GM12874 (cell line): ENCODE measurements at regions not wholly inside any gene's neighbourhood (a gene's known extent, or its start where the extent isn't known, plus 50 kb on each side); places are given as distances from the start of the nearest gene placed in this dataset.

Source experiments
- TF ChIP-seq, protein P1 (sequence below): IDR thresholded peaks from 2 replicates; pipeline ENCODE4 v1.5.1; 2011; ENCODE audit warnings: low read depth, mild to moderate bottlenecking, control low read depth, low read length, moderate library complexity; ENCODE audit not compliant: insufficient read depth

DNA sequence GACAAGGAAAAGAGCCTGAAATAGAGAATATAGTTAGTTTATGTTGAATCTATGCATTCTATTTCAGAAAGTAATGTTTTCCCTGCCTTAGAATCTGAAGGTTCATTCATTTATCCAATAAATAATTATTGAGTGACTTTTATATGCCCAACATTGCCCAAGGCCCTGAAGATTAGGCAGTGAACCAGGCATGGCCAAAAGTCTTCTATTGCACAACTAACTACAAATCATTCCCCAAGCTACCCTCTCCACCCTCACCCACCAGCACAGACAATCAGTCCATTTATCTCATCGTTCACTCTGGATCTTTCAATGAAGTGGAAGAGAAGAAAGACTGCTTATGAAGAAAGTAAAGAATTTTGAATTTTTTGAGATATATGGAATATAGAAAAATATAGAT lies 268.4 kb downstream of the PLK2 start:
- TF ChIP-seq, protein P1, sequence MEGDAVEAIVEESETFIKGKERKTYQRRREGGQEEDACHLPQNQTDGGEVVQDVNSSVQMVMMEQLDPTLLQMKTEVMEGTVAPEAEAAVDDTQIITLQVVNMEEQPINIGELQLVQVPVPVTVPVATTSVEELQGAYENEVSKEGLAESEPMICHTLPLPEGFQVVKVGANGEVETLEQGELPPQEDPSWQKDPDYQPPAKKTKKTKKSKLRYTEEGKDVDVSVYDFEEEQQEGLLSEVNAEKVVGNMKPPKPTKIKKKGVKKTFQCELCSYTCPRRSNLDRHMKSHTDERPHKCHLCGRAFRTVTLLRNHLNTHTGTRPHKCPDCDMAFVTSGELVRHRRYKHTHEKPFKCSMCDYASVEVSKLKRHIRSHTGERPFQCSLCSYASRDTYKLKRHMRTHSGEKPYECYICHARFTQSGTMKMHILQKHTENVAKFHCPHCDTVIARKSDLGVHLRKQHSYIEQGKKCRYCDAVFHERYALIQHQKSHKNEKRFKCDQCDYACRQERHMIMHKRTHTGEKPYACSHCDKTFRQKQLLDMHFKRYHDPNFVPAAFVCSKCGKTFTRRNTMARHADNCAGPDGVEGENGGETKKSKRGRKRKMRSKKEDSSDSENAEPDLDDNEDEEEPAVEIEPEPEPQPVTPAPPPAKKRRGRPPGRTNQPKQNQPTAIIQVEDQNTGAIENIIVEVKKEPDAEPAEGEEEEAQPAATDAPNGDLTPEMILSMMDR, result no peak

GRCh38 chr5:58188262-58188651 lies 271.6 kb downstream of the PLK2 start:
- TF ChIP-seq, protein P1, result no peak

DNA sequence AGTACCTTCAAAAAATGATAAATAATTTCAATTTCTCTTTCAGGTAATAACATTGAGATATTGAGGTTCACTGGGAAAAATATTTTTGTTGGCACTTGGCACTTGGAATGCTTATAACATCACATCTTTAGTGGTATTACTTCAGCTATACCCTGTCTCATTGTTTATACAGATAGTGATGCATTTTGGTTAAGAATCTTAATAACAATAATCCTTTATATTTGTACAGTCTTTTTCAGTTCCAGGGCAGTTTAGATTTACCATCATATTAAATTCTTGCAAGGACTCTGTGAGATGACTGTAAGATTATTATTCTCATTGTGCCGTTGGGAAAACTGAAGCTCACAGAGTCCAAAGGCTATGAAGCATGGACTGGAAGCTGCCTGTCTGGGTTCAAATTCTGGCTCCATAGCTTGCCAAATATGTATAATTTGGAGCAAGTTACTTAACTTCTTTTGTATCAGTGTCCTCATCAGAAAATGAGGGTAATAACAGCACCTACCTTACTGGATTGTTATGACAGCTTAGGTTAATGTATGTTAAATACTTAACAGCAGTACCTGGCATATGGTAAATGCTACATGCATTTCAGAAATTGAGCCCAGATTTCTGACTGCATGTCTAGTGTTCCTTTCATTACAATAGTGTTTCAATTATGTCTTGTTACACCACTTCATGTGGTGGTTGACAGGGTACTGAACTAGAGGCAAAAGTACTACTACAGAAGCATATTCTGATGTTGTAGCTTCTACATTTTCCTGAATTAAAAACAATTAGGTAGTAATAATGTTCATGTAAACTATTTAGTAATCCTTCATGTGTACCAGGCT lies 272.2 kb downstream of the PLK2 start:
- TF ChIP-seq, protein P1, result no peak

GRCh38 chr5:58185801-58186200 lies 274.1 kb downstream of the PLK2 start:
- TF ChIP-seq, protein P1, result no peak

- TF ChIP-seq, protein P1, result no peak
These were observed 274.5 kb downstream of the PLK2 start for GRCh38 chr5:58185397-58185796.

DNA sequence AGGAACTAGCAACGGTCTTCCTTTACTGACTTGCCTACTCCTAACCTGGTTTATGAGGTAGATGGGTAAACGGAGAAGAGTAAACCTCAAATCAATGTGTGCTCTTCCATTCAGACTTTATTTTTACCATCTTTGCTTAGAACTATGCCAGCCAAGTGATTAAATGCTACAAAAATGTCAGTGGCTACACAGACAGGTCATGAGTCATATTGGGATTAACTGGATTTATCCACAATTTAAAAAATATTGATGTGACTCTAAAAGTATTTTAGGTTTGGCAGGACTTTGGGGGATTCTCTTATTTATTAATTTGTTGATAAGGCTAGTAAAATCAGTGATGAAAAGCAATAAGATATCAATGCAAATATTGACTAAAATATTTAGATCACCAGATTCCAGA lies 275.0 kb downstream of the PLK2 start:
- TF ChIP-seq, protein P1, result no peak

GRCh38 chr5:58183786-58184085 lies 276.1 kb downstream of the PLK2 start:
- TF ChIP-seq, protein P1, result no peak
